GM23248 (cell line): ENCODE measurements at regions not wholly inside any gene's neighbourhood (a gene's known extent, or its start where the extent isn't known, plus 50 kb on each side); places are given as distances from the start of the nearest gene placed in this dataset.

Experiments
- DNase-seq: peaks from one replicate; pipeline ENCODE4 v3.0.0-alpha.2; 2015
- H2AFZ ChIP-seq: fragments of 200-600 bp; sonication (generic); 2 replicates; pipeline ENCODE4 v1.6.1; 2016; ENCODE audit warnings: antibody characterized with exemption
- H3F3A ChIP-seq: fragments of 200-600 bp; sonication (generic); 2 replicates; pipeline ENCODE4 v1.6.1; 2016; ENCODE audit warnings: mild to moderate bottlenecking, antibody characterized with exemption, mixed run types; ENCODE audit not compliant: insufficient read depth
- H3K27ac ChIP-seq: fragments of 200-600 bp; sonication (generic); 2 replicates; pipeline ENCODE4 v1.5.1; 2016; ENCODE audit warnings: mild to moderate bottlenecking
- H3K27me3 ChIP-seq: fragments of 200-600 bp; sonication (generic); replicated peaks from 2 replicates; pipeline ENCODE4 v1.6.1; 2016; ENCODE audit warnings: mild to moderate bottlenecking; ENCODE audit not compliant: insufficient read depth
- H3K36me3 ChIP-seq: fragments of 200-600 bp; sonication (generic); 2 replicates; pipeline ENCODE4 v1.6.1; 2016; ENCODE audit warnings: low read depth, mild to moderate bottlenecking
- H3K4me1 ChIP-seq: fragments of 200-600 bp; sonication (generic); 2 replicates; pipeline ENCODE4 v1.6.1; 2016; ENCODE audit warnings: mild to moderate bottlenecking; ENCODE audit not compliant: insufficient read depth
- H3K4me2 ChIP-seq: fragments of 200-600 bp; sonication (generic); one replicate; pipeline ENCODE4 v1.6.1; 2016; ENCODE audit warnings: mild to moderate bottlenecking; ENCODE audit not compliant: unreplicated experiment
- H3K4me3 ChIP-seq: fragments of 200-600 bp; sonication (generic); 2 replicates; pipeline ENCODE4 v1.5.1; 2016; ENCODE audit warnings: mild to moderate bottlenecking
- H3K79me2 ChIP-seq: fragments of 200-600 bp; sonication (generic); 2 replicates; pipeline ENCODE4 v1.6.1; 2016; ENCODE audit warnings: mild to moderate bottlenecking; ENCODE audit not compliant: insufficient read depth
- H3K9ac ChIP-seq: fragments of 200-600 bp; sonication (generic); 2 replicates; pipeline ENCODE4 v1.6.1; 2016; ENCODE audit warnings: mild to moderate bottlenecking
- H3K9me2 ChIP-seq: fragments of 200-600 bp; sonication (generic); 2 replicates; pipeline ENCODE4 v1.6.1; 2016; ENCODE audit warnings: mixed run types, mild to moderate bottlenecking, moderate library complexity; ENCODE audit not compliant: insufficient read depth
- H3K9me3 ChIP-seq: fragments of 200-600 bp; sonication (generic); one replicate; pipeline ENCODE4 v1.6.1; 2017; ENCODE audit warnings: low read depth
- H4K20me1 ChIP-seq: fragments of 200-600 bp; sonication (generic); 2 replicates; pipeline ENCODE4 v1.6.0; 2016; ENCODE audit not compliant: insufficient read depth
- EZH2 ChIP-seq: fragments of 200-600 bp; sonication (generic); IDR thresholded peaks from 2 replicates; pipeline ENCODE4 v1.6.1; 2018; ENCODE audit warnings: antibody characterized with exemption, mild to moderate bottlenecking; ENCODE audit not compliant: insufficient read depth, poor library complexity, severe bottlenecking
- EZH2phosphoT487 ChIP-seq: fragments of 200-600 bp; sonication (generic); IDR thresholded peaks from 2 replicates; pipeline ENCODE4 v1.6.1; 2018; ENCODE audit warnings: antibody characterized with exemption, moderate library complexity, mild to moderate bottlenecking, low read depth; ENCODE audit not compliant: insufficient read depth
- WGBS, 2 experiments: methylation state at CpG; one replicate each; pipeline ENCODE4 v1.1.6; 2015 to 2017; ENCODE audit warnings: low lambda C conversion rate in 2 of 2, low coverage in 1 of 2; ENCODE audit errors: missing lambda C conversion rate in 2 of 2; 5-methylcytosine and 5-hydroxymethylcytosine counted together
- in situ Hi-C: fragments of 300-500 bp; cut with MboI; formaldehyde crosslinking; loops from 2 replicates; pipeline ENCODE4 v1.15.0; 2020

GRCh38 chr16:86242244-86243122 is 267.8 kb upstream of the FOXF1 start:
- TF ChIP-seq EZH2phosphoT487 (no peak), EZH2 (no peak)
- Histone ChIP-seq H3K36me3 (no peaks in the 10 kb centered on the region), H3F3A (no peaks in the 10 kb centered on the region), H3K9me3 (no peaks in the 10 kb centered on the region), H3K79me2 (no peaks in the 10 kb centered on the region), H3K27ac (no peak overlapping the region), H3K4me3 (no peak overlapping the region), H3K27me3 (peaks cover 81% of the 10 kb centered on the region), H3K4me1 (no peaks in the 10 kb centered on the region), H2AFZ (no peak overlapping the region), H3K9me2 (no peaks in the 10 kb centered on the region), H4K20me1 (no peaks in the 10 kb centered on the region), H3K9ac (no peak overlapping the region), H3K4me2 (no peak overlapping the region)
- no peak for DNase-seq
- 45 to 52% methylated on average over 16 of the region's 16 CpGs for WGBS, 2 experiments
- in situ Hi-C loops: no loop called here

- no peak for TF ChIP-seq EZH2phosphoT487
- no peak for TF ChIP-seq EZH2
- Histone ChIP-seq H3K27ac (no peak overlapping the region), H2AFZ (no peak overlapping the region), H3K9me3 (no peaks in the 10 kb centered on the region), H3K4me3 (no peak overlapping the region), H3K27me3 (peaks cover 87% of the 10 kb centered on the region), H4K20me1 (no peaks in the 10 kb centered on the region), H3K4me2 (no peak overlapping the region), H3K79me2 (no peaks in the 10 kb centered on the region), H3K4me1 (no peaks in the 10 kb centered on the region), H3F3A (no peaks in the 10 kb centered on the region), H3K9me2 (no peaks in the 10 kb centered on the region), H3K36me3 (no peaks in the 10 kb centered on the region), H3K9ac (no peak overlapping the region)
- in situ Hi-C loops: no loop called here
- DNase-seq: no peak
- WGBS, 2 experiments: 29 to 31% methylated on average over 6 of the region's 6 CpGs
These were observed 267.2 kb upstream of the FOXF1 start for GRCh38 chr16:86243123-86243473.

GRCh38 chr16:86243571-86244154 is 266.7 kb upstream of the FOXF1 start:
- H3K9ac ChIP-seq: no peak overlapping the region
- H3K27me3 ChIP-seq: peaks cover 93% of the 10 kb centered on the region
- no peak overlapping the region for H3K4me3 ChIP-seq
- no peaks in the 10 kb centered on the region for H3K36me3 ChIP-seq
- in situ Hi-C loops: no loop called here
- H3K4me1 ChIP-seq: no peaks in the 10 kb centered on the region
- no peaks in the 10 kb centered on the region for H3K9me2 ChIP-seq
- no peak overlapping the region for H3K27ac ChIP-seq
- no peak for DNase-seq
- no peaks in the 10 kb centered on the region for H3K79me2 ChIP-seq
- H3K4me2 ChIP-seq: no peak overlapping the region
- no peaks in the 10 kb centered on the region for H4K20me1 ChIP-seq
- no peaks in the 10 kb centered on the region for H3K9me3 ChIP-seq
- H3F3A ChIP-seq: no peaks in the 10 kb centered on the region
- WGBS, 2 experiments: 50 to 52% methylated on average over 15 of the region's 15 CpGs
- H2AFZ ChIP-seq: no peak overlapping the region
- TF ChIP-seq EZH2phosphoT487 (no peak), EZH2 (no peak)

DNA sequence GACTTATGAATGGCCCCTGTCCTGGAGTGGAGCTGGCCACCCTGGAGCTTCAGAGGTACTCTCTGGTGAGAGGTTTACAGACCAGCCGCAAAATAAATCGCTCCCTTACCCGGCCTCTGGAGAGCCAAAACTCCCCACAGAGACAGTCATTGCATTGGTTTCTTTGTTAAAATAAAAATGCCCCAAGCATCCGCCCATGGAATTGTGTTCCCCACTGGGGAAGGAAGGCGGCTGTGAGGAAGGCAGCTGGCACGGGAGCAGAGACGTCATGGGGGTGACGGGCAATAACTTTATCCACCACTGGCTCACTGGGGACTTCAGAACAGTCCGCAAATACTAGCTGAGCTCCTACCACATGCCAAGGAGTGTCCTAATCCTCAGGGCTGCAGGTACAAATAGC is 266.2 kb upstream of the FOXF1 start:
- Histone ChIP-seq H3K4me1 (no peaks in the 10 kb centered on the region), H3K36me3 (no peaks in the 10 kb centered on the region), H3K4me3 (no peak overlapping the region), H3F3A (no peaks in the 10 kb centered on the region), H3K9me2 (no peaks in the 10 kb centered on the region), H3K27me3 (peaks cover 98% of the 10 kb centered on the region), H3K9me3 (no peaks in the 10 kb centered on the region), H3K9ac (no peak overlapping the region), H4K20me1 (no peaks in the 10 kb centered on the region), H3K4me2 (no peak overlapping the region), H3K27ac (no peak overlapping the region), H2AFZ (no peak overlapping the region), H3K79me2 (no peaks in the 10 kb centered on the region)
- WGBS, 2 experiments: 44% methylated on average over 9 of the region's 9 CpGs
- in situ Hi-C loops: no loop called here
- DNase-seq: no peak
- no peak for TF ChIP-seq EZH2
- TF ChIP-seq EZH2phosphoT487: no peak
